Breast epithelium (tissue), 4 donors: ENCODE measurements at regions not wholly inside any gene's neighbourhood (a gene's known extent, or its start where the extent isn't known, plus 50 kb on each side); places are given as distances from the start of the nearest gene placed in this dataset.

Experiments used
- DNase-seq, 2 donors: peaks; one replicate each; pipeline ENCODE4 v3.0.0-alpha.2; 2019; ENCODE audit warnings: low spot score in 2 of 2
- H3K27ac ChIP-seq, 2 donors: fragments of 200-600 bp; sonication (generic) in 1 of 2; one replicate each; pipeline ENCODE4 v1.5.1; 2016 to 2019; ENCODE audit warnings: mild to moderate bottlenecking in 1 of 2
- H3K27me3 ChIP-seq, 2 donors: fragments of 200-600 bp; sonication (generic) in 1 of 2; one replicate each; pipeline versions ENCODE4 v1.5.1 to v1.6.0; 2017 to 2019; ENCODE audit warnings: control low read depth in 1 of 2, mild to moderate bottlenecking in 1 of 2
- H3K36me3 ChIP-seq: fragments of 200-600 bp; one replicate; pipeline ENCODE4 v1.5.1; 2019
- H3K4me1 ChIP-seq, 2 donors: fragments of 200-600 bp; sonication (generic); one replicate each; pipeline ENCODE4 v1.5.1; 2016 to 2019; ENCODE audit warnings: control low read depth in 1 of 2
- H3K4me3 ChIP-seq, 3 donors: fragments of 200-600 bp; sonication (generic); 1 replicate in 2 of 3; 2 replicates in 1 of 3; pipeline ENCODE4 v1.5.1; 2016 to 2019; ENCODE audit warnings: mild to moderate bottlenecking in 3 of 3, moderate library complexity in 2 of 3
- H3K9me3 ChIP-seq, 2 donors: fragments of 200-600 bp; sonication (generic) in 1 of 2; one replicate each; pipeline ENCODE4 v1.5.1; 2016 to 2019; ENCODE audit warnings: control low read depth in 1 of 2
- CTCF ChIP-seq, 3 donors: fragments of 450-650 bp; IDR thresholded peaks; one replicate each; pipeline ENCODE4 v1.5.1; 2016 to 2017; ENCODE audit warnings: antibody characterized with exemption in 3 of 3, mild to moderate bottlenecking in 3 of 3, moderate library complexity in 3 of 3
- POLR2A ChIP-seq: fragments of 450-650 bp; IDR thresholded peaks from one replicate; pipeline ENCODE4 v1.6.1; 2016; ENCODE audit warnings: antibody characterized with exemption, mild to moderate bottlenecking, moderate library complexity
- POLR2AphosphoS5 ChIP-seq, 3 donors: sonication (generic); formaldehyde crosslinking; IDR thresholded peaks; one replicate each; pipeline ENCODE4 v1.6.1; 2017; ENCODE audit warnings: antibody characterized with exemption in 3 of 3
- intact Hi-C: fragments of 100-400 bp; cut with DNase I; formaldehyde crosslinking; loops from one replicate; pipeline ENCODE4 v1.15.1; 2023; ENCODE audit warnings: low total_unique reads

GRCh38 chr14:82720431-82720830 is 1186.8 kb upstream of the SEL1L start:
- Histone ChIP-seq H3K4me1 (no peaks in the 10 kb centered on the region), H3K9me3 (no peaks in the 10 kb centered on the region), H3K27ac (peak overlapping the region in 1 of 2 donors; percentile 24), H3K36me3 (no peaks in the 10 kb centered on the region), H3K4me3 (no peak overlapping the region), H3K27me3 (no peaks in the 10 kb centered on the region)
- TF ChIP-seq POLR2A (no peak), CTCF (IDR thresholded peaks at IDR 0.05) (no peak), POLR2AphosphoS5 (IDR thresholded peaks at IDR 0.05) (no peak)
- no peak for DNase-seq
- intact Hi-C loops: no loop called here

GRCh38 chr14:82720946-82721345 is 1187.3 kb upstream of the SEL1L start:
- no peaks in the 10 kb centered on the region for H3K27me3 ChIP-seq
- DNase-seq: peak in 1 of 2 donors; percentile 17
- peak overlapping the region in 1 of 2 donors; percentile 24 for H3K27ac ChIP-seq
- no peaks in the 10 kb centered on the region for H3K9me3 ChIP-seq
- no peaks in the 10 kb centered on the region for H3K36me3 ChIP-seq
- intact Hi-C loops: no loop called here
- TF ChIP-seq CTCF (IDR thresholded peaks at IDR 0.05) (no peak), POLR2AphosphoS5 (IDR thresholded peaks at IDR 0.05) (no peak), POLR2A (no peak)
- H3K4me3 ChIP-seq: no peak overlapping the region
- no peaks in the 10 kb centered on the region for H3K4me1 ChIP-seq

GRCh38 chr14:82724316-82724715 is 1190.7 kb upstream of the SEL1L start:
- Histone ChIP-seq H3K4me3 (no peak overlapping the region), H3K4me1 (no peaks in the 10 kb centered on the region), H3K9me3 (no peaks in the 10 kb centered on the region), H3K36me3 (no peaks in the 10 kb centered on the region), H3K27me3 (no peaks in the 10 kb centered on the region), H3K27ac (no peak overlapping the region)
- no peak for DNase-seq
- TF ChIP-seq CTCF (IDR thresholded peaks at IDR 0.05) (no peak), POLR2AphosphoS5 (IDR thresholded peaks at IDR 0.05) (no peak), POLR2A (no peak)
- intact Hi-C loops: no loop called here

GRCh38 chr14:82725213-82725612 is 1191.6 kb upstream of the SEL1L start:
- TF ChIP-seq POLR2A: no peak
- no peak for TF ChIP-seq CTCF (IDR thresholded peaks at IDR 0.05)
- peak in 1 of 3 donors; percentile 12 for TF ChIP-seq POLR2AphosphoS5 (IDR thresholded peaks at IDR 0.05)
- no peak for DNase-seq
- no peaks in the 10 kb centered on the region for H3K9me3 ChIP-seq
- no peak overlapping the region for H3K27ac ChIP-seq
- H3K4me3 ChIP-seq: no peak overlapping the region
- no peaks in the 10 kb centered on the region for H3K36me3 ChIP-seq
- H3K4me1 ChIP-seq: no peaks in the 10 kb centered on the region
- intact Hi-C loops: no loop called here
- no peaks in the 10 kb centered on the region for H3K27me3 ChIP-seq

GRCh38 chr14:82731526-82731925 is 1197.9 kb upstream of the SEL1L start:
- no peak for DNase-seq
- peak in 1 of 3 donors; percentile 23 for TF ChIP-seq POLR2AphosphoS5 (IDR thresholded peaks at IDR 0.05)
- no peak for TF ChIP-seq POLR2A
- no peak for TF ChIP-seq CTCF (IDR thresholded peaks at IDR 0.05)
- no peak overlapping the region for H3K4me3 ChIP-seq
- H3K36me3 ChIP-seq: no peaks in the 10 kb centered on the region
- no peak overlapping the region for H3K27ac ChIP-seq
- H3K4me1 ChIP-seq: no peaks in the 10 kb centered on the region
- no peaks in the 10 kb centered on the region for H3K27me3 ChIP-seq
- intact Hi-C loops: no loop called here
- H3K9me3 ChIP-seq: no peaks in the 10 kb centered on the region
